UCSD-AML1 (cell line): ENCODE measurements at regions not wholly inside any gene's neighbourhood (a gene's known extent, or its start where the extent isn't known, plus 50 kb on each side); places are given as distances from the start of the nearest gene placed in this dataset.

Experiments
- DNase-seq: peaks from one replicate; lab custom pipeline; 2025; ENCODE audit not compliant: unreplicated experiment; lab: John Stamatoyannopoulos, UW

DNA sequence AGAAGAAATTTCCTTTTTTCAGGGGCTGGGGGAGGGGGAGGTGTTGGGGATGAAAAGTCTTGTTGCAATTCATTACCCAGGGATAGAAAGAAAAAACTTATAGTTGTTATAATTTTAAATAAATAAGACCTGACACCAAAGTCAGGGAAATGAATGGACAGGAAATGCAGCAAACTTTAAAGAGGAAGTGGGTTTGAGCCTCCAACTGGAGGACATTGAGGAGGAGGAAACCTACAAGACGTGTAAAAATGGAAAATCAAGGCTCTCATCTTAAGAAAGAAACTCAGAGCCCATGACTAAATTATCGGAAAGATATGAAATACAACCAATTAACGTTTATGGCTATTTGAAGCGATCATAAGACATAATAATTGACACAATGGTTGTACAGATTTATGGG, 54.4 kb downstream of the NIBAN1 start:
- no peak for DNase-seq

GRCh38 chr1:184915463-184916090, 58.7 kb downstream of the NIBAN1 start:
- DNase-seq, result no peak

GRCh38 chr1:184914149-184914548, 60.2 kb downstream of the NIBAN1 start:
- DNase-seq, result no peak

DNA sequence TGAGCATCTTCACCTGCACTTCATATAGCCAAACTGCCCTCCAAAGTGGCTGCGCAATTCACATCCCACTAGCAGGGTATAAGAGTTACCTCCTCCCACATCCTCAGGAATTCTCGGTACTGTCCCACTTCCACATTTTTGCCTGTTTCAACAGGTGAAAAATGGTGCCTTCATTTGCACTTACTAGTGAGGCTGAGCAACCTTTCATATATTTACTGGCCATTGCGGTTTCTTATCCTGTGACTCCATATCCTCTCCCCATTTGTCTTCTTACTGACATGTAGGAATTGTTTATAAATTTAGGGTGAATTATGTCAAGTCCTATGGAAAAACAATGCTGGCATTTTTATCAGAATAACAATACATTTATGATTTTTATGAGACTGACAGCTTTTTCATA, 61.9 kb downstream of the NIBAN1 start:
- DNase-seq, result no peak

GRCh38 chr1:184911830-184912229, 62.5 kb downstream of the NIBAN1 start:
- DNase-seq, result no peak

DNA sequence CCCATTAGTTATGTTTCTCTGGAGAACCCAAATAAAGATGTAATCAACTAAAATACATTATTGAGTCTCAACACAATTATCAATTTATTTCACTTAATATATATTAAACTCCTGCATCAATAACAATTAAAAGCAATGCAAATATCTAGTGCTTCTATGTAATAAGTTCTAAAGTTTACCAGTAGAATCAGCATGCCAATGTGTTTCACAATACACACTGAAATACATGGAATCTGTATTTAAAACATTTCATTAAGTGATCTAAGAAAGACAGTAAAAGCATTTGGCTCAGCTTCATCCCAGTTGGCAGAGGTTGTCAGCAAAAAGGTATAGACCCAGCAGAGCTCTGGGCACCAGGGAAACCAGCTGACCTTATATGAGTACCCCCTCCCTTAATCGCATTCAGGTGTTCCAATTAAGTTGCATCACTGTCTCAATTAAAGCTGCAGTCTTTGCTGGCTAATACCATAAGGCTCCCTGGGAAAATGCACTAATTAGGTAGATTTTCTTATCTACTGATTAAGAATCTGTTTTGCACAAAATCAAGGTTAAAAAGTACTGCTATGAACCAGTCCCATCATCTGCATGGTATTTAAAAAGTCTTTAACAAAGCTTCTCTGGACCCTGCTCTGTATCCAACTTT, 63.1 kb downstream of the NIBAN1 start:
- no peak for DNase-seq

DNA sequence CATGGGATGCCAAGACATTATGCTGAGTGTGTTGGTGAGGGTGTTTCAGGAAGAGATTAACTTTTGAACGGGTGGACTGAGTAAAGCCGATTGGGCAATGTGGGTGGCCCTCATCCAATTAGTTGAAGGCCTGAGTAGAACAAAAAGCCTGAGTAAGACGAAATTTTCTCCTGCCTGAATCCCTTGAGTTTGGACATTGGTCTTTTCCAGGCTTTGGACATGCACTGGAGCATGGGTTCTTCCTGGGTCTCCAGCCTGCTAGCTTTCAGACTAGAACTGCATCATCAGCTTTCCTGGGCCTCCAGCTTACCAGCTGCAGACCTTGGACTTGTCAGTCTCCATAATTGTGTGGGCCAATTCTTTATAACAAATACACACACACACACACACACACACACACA, 63.6 kb downstream of the NIBAN1 start:
- DNase-seq, result no peak

DNA sequence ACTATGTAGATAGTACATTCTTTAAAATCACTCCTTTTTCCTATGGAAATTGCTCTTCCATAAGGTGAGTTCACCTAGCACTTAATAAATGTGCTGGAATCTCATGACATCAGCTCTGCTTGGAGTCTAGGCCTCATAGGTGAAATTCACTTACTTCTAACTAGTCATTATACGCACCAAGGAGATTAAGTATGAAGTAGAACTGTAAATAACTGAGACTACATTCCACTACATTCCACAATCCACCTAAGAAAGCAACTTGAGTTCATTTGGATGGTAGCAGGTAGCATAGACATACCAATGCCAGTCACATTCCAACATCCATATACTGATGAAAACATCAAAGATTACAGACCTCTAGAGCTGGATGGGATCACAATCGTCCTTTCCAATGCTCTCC, 64.3 kb downstream of the NIBAN1 start:
- DNase-seq, result no peak

DNA sequence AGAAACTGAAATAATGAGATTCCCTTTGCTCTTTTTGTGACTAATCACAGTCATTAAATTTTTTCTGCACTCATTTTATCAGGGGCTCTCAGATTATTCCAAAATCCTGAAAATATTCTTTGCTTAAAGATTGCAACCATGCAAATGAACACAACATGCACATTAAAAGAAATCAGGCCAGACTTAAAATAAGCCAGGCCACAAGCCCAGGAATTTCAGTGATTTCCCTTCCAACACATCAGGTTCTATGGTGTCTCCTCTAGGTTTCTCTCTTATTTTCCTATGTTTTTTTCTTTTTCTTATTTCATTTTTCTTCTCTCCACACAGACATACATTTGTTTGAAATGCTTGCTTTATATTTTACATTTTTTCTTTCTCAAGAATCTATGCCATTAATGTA, 65.3 kb downstream of the NIBAN1 start:
- no peak for DNase-seq

GRCh38 chr1:184908506-184908905, 65.8 kb downstream of the NIBAN1 start:
- DNase-seq, result no peak

DNA sequence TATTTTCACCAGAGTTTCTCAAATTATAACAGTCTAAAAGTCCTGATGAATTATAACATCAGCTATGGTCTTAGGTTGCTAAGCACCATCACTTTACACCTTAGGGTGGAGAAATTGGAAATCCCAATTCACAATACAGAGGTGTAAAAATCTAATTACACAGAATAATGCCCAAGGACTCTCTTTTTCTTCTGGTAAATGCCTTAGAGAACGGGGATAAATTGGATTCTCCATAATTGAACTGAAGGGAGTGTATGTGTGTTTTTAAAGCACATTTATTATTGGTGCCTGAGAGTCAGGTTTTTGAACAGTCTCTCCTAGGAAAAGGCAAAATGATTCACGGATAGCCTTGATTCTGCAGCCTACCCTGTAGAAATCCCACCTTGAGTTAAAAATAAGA, 66.8 kb downstream of the NIBAN1 start:
- DNase-seq, result no peak

DNA sequence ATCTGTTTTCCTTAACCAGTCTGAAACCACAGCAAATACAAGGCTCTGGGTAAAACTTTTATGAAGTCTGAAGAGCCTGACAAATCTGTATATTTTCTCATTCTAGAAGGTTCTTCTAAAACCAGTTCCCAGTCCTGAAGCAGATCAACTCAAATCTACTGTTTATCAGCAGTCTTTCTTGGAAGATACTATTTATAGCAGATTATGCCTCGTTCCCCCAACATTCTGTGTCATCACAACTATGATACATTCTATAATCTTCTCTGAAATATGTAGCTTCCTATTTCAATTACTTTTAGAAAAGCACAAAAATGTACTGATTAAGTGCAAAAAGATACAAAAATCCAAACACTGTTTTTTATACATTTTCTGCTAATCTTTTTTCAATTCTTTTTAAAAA, 67.5 kb downstream of the NIBAN1 start:
- no peak for DNase-seq

DNA sequence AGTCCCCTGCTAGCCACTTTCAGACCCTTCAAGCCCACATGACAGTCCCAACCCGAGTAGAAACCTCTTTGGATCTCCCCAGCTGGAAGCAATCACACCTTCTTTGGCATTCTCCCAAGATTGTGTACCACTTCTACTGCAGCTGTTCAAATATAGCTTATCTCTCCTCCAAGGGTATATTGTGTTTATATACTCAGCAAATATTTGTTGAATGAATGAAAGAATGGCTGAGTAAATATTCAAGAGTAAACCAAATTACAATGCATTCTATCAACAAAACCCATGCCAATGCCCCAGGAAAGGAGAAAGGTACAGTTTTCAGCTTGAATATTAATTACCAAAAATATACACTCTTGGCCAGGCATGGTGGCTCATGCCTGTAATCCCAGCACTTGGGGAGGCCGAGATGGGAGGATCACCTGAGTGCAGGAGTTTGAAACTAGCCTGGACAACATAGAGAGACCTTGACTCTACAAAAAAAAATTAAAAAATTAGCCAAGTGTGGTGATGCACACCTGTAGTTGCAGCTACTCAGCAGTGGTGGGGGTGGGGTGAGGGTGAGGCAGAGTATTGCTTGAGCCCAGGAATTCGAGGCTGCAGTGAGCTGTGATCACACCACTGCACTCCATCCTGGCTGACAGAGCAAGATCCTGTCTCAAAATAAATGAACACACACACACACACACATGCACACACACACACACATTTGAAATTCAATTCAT, 68.5 kb downstream of the NIBAN1 start:
- no peak for DNase-seq

GRCh38 chr1:184903111-184903692, 71.1 kb downstream of the NIBAN1 start:
- DNase-seq, result no peak

GRCh38 chr1:184900507-184900906, 73.8 kb downstream of the NIBAN1 start:
- DNase-seq, result no peak

- no peak for DNase-seq
These were observed 78.3 kb downstream of the NIBAN1 start for GRCh38 chr1:184896000-184896399.

GRCh38 chr1:184895086-184895485, 79.2 kb downstream of the NIBAN1 start:
- DNase-seq, result no peak

DNA sequence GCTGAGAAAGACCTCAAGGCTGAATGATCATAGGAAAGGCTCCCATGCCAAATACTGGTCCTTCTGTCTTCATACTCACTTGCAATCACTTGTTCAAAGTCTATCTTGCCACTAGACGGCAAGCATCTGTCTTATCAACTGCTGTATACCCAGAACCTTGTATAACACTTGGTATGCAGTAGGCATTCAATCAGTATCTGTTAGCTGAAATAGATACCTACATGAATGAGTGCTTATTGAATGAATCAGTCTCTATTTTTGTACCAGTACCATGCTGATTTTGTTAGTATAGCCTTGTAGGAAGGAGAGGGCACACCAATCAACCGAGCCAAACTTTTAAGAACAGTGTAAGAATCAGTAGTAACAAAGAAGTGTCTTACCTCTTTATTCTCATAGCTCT, 80.6 kb downstream of the NIBAN1 start:
- no peak for DNase-seq

- DNase-seq, result no peak
These were observed 82.2 kb downstream of the NIBAN1 start for GRCh38 chr1:184892116-184892515.

DNA sequence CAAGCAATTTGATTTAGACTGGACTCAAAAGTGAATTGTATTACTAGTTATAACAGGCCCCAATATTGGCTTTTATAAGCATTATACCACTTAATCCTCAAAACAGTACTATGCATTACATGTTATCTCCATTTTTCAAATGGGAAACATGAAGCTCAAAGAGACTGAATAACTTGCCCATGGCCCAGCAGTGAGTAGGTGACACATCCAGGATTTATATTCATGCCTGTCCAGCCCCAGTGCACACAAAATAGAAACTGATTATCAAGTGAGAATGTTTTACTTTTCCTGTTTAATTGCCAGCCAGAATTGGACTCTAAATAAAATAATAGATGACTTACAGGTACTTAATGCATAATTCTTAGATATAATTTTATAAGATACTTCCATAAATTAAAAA, 82.9 kb downstream of the NIBAN1 start:
- no peak for DNase-seq

GRCh38 chr1:184890539-184890973, 83.8 kb downstream of the NIBAN1 start:
- no peak for DNase-seq

GRCh38 chr1:184889902-184890301, 84.4 kb downstream of the NIBAN1 start:
- DNase-seq, result no peak
